Endothelial cell of umbilical vein (primary cell): ENCODE measurements at regions not wholly inside any gene's neighbourhood (a gene's known extent, or its start where the extent isn't known, plus 50 kb on each side); places are given as distances from the start of the nearest gene placed in this dataset.

Source experiments
- EZH2 ChIP-seq: IDR thresholded peaks from 2 replicates; pipeline ENCODE4 v1.6.1; 2012; ENCODE audit warnings: borderline replicate concordance, low read depth, mild to moderate bottlenecking, moderate library complexity, low read length, inconsistent platforms; ENCODE audit not compliant: severe bottlenecking
- JUN ChIP-seq: IDR thresholded peaks from 2 replicates; pipeline ENCODE4 v1.6.1; 2011; ENCODE audit warnings: borderline replicate concordance, low read depth; ENCODE audit not compliant: insufficient read length, insufficient read depth
- MAX ChIP-seq: IDR thresholded peaks from 2 replicates; pipeline ENCODE4 v1.6.1; 2011; ENCODE audit not compliant: insufficient read depth, insufficient read length
- MYC ChIP-seq: IDR thresholded peaks from one replicate; pipeline ENCODE4 v1.6.1; 2011; ENCODE audit warnings: mild to moderate bottlenecking, low read depth, low read length
- POLR2AphosphoS5 ChIP-seq: IDR thresholded peaks from 2 replicates; pipeline ENCODE4 v1.6.1; 2012; ENCODE audit warnings: low read depth, mild to moderate bottlenecking, control low read depth, low read length, moderate library complexity; ENCODE audit not compliant: insufficient read depth
- TF ChIP-seq, protein P1 (sequence below), 2 donors: IDR thresholded peaks; 1 replicate in 1 of 2; 2 replicates in 1 of 2; pipeline ENCODE4 v1.5.1; 2011; ENCODE audit warnings: low read length in 2 of 2, mild to moderate bottlenecking in 2 of 2, moderate library complexity in 2 of 2, control low read depth in 1 of 2, inconsistent platforms in 1 of 2, low read depth in 1 of 2; ENCODE audit not compliant: insufficient read depth in 1 of 2; ENCODE audit errors: extremely low read depth in 1 of 2

- TF ChIP-seq, protein P1, sequence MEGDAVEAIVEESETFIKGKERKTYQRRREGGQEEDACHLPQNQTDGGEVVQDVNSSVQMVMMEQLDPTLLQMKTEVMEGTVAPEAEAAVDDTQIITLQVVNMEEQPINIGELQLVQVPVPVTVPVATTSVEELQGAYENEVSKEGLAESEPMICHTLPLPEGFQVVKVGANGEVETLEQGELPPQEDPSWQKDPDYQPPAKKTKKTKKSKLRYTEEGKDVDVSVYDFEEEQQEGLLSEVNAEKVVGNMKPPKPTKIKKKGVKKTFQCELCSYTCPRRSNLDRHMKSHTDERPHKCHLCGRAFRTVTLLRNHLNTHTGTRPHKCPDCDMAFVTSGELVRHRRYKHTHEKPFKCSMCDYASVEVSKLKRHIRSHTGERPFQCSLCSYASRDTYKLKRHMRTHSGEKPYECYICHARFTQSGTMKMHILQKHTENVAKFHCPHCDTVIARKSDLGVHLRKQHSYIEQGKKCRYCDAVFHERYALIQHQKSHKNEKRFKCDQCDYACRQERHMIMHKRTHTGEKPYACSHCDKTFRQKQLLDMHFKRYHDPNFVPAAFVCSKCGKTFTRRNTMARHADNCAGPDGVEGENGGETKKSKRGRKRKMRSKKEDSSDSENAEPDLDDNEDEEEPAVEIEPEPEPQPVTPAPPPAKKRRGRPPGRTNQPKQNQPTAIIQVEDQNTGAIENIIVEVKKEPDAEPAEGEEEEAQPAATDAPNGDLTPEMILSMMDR (IDR thresholded peaks at IDR 0.05; ENCODE audit: extremely low read depth in 1 of 2, insufficient read depth in 1 of 2, low read depth in 1 of 2, low read length in 2 of 2), result no peak
- TF ChIP-seq MYC (no peak), POLR2AphosphoS5 (no peak), EZH2 (no peak), MAX (no peak), JUN (no peak)
These were observed 959.6 kb upstream of the NDST4 start for GRCh38 chr4:116073051-116073450.
